ENCODE measurements at regions not wholly inside any gene's neighbourhood (a gene's known extent, or its start where the extent isn't known, plus 50 kb on each side); places are given as distances from the start of the nearest gene placed in this dataset.

DNA sequence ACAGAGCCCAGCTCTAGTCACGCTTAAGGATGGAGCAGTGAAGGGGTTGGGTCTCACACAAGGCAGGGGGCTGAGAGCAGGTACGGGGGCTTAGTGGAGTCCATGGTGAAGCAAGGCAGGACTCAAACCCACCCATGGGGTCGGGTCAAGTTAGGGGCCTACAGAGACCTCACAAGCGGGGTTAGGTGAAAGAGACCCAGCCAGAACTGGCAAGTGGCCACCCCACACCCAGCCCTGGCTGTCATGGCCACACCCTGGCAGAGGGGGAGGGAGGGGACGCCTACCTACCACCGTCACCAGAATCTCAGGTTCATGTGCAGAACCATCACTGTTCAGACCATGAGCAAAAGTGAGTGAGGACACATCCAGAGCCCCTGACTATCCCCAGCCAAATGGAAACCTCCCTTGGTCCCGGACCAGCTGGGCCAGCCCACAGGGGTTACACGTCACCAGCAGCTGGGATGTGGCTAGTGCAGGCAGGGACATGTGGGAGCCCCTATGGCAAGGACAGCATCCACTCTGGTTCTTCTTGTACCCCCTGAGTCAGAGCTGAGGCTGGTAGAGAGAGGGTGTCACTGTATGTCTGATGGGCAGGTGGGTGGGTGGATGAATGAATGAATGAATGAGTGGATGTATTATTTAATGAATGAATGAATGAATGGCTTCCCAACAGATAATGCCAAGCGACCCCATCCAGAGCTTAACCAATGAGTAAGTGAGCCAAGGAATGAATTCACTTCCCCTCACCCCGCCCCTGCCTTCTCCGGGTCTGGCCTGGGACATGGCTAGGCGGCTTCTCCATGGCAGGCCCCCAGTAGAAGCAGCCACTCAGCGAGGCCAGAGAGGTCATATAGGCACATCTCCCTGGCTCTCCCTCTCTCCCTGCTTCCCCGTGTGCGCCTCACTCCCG, 681.6 kb downstream of the TBC1D22A start:
- Histone ChIP-seq H4K20me1 (ENCODE audit: insufficient read depth, low read length) (no peaks in the 10 kb centered on the region), H3K9me3 (replicated peaks; ENCODE audit: insufficient read depth, low read length) (no peaks in the 10 kb centered on the region), H3K79me2 (ENCODE audit: low read length) (no peaks in the 10 kb centered on the region), H3K27me3 (replicated peaks; ENCODE audit: insufficient read depth, low read length) (no peaks in the 10 kb centered on the region), H3K9ac (ENCODE audit: low read length) (no peak overlapping the region), H3K36me3 (replicated peaks; ENCODE audit: insufficient read depth, low read length) (no peaks in the 10 kb centered on the region), H3K4me1 (ENCODE audit: low read length) (no peaks in the 10 kb centered on the region), H3K27ac (ENCODE audit: low read length) (no peak overlapping the region), H3K4me3 (ENCODE audit: low read length) (no peak overlapping the region), H3K9me2 (replicated peaks; ENCODE audit: insufficient read depth, low read length) (no peaks in the 10 kb centered on the region), H3F3A (ENCODE audit: insufficient read depth, low read length) (no peaks in the 10 kb centered on the region), H3K4me2 (ENCODE audit: low read depth, low read length) (no peak overlapping the region), H2AFZ (ENCODE audit: low read length) (no peak overlapping the region)
- TF ChIP-seq EZH2 (optimal IDR thresholded peaks at IDR 0.05; ENCODE audit: low read depth, low read length) (no peak), EZH2phosphoT487 (IDR thresholded peaks at IDR 0.05; ENCODE audit: low read length) (no peak)
- TF ChIP-seq, protein P1, sequence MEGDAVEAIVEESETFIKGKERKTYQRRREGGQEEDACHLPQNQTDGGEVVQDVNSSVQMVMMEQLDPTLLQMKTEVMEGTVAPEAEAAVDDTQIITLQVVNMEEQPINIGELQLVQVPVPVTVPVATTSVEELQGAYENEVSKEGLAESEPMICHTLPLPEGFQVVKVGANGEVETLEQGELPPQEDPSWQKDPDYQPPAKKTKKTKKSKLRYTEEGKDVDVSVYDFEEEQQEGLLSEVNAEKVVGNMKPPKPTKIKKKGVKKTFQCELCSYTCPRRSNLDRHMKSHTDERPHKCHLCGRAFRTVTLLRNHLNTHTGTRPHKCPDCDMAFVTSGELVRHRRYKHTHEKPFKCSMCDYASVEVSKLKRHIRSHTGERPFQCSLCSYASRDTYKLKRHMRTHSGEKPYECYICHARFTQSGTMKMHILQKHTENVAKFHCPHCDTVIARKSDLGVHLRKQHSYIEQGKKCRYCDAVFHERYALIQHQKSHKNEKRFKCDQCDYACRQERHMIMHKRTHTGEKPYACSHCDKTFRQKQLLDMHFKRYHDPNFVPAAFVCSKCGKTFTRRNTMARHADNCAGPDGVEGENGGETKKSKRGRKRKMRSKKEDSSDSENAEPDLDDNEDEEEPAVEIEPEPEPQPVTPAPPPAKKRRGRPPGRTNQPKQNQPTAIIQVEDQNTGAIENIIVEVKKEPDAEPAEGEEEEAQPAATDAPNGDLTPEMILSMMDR (IDR thresholded peaks at IDR 0.05; ENCODE audit: low read length): no peak
- DNase-seq: no peak

DNA sequence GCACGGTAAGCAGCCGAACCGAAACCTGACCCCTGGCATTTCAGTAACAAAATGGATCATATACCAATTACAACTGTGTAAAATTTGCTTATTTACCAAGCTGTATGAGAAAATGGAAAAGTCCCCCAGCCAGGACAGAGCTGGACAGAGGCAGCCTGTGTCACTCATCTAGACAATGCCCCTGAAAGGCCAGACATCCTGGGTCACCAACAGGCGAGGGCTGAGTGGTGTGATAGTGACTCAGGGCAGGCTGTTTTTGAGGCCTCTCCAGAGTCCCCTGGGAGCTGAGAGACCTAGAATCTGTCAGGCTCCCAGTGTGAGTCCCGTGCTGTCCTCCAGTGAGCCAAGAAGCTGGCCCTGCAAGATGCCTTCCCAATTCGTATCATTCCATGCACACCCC, 680.4 kb downstream of the TBC1D22A start:
- Histone ChIP-seq H2AFZ (ENCODE audit: low read length) (no peak overlapping the region), H3F3A (ENCODE audit: insufficient read depth, low read length) (no peaks in the 10 kb centered on the region), H3K27me3 (replicated peaks; ENCODE audit: insufficient read depth, low read length) (no peaks in the 10 kb centered on the region), H3K27ac (ENCODE audit: low read length) (no peak overlapping the region), H3K4me3 (ENCODE audit: low read length) (no peak overlapping the region), H4K20me1 (ENCODE audit: insufficient read depth, low read length) (no peaks in the 10 kb centered on the region), H3K79me2 (ENCODE audit: low read length) (no peaks in the 10 kb centered on the region), H3K4me2 (ENCODE audit: low read depth, low read length) (no peak overlapping the region), H3K9me3 (replicated peaks; ENCODE audit: insufficient read depth, low read length) (no peaks in the 10 kb centered on the region), H3K36me3 (replicated peaks; ENCODE audit: insufficient read depth, low read length) (no peaks in the 10 kb centered on the region), H3K9me2 (replicated peaks; ENCODE audit: insufficient read depth, low read length) (no peaks in the 10 kb centered on the region), H3K9ac (ENCODE audit: low read length) (no peak overlapping the region), H3K4me1 (ENCODE audit: low read length) (no peaks in the 10 kb centered on the region)
- DNase-seq: no peak
- TF ChIP-seq, protein P1 (IDR thresholded peaks at IDR 0.05; ENCODE audit: low read length): no peak
- TF ChIP-seq EZH2phosphoT487 (IDR thresholded peaks at IDR 0.05; ENCODE audit: low read length) (no peak), EZH2 (optimal IDR thresholded peaks at IDR 0.05; ENCODE audit: low read depth, low read length) (no peak)

DNA sequence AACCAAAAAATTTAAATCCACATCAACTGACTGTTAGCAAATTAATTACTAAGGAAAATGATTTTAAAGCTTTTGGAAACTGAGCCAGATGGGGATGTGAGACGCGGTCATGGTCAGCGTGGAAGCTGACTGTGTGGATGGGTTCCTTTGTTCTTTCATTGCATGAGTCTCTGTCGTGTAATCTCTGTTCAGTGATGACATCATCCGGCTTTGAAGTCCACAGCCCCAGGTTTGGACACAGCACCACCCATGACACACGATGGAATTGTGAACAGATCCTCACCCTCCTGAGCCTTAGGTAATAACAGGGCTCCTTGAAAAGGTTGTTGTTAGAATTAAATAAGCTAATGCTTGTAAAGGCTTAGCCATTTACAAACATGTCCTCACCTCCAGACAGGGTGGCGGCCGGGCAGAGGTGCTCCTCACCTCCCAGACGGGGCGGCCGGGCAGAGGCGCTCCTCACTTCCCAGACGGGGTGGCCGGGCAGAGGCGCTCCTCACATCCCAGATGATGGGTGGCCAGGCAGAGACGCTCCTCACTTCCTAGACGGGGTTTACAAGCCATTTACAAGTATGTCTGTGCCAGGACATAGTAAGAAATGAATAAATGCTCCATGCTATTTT, 677.3 kb downstream of the TBC1D22A start:
- Histone ChIP-seq H2AFZ (ENCODE audit: low read length) (no peak overlapping the region), H3K9ac (ENCODE audit: low read length) (no peak overlapping the region), H3K4me2 (ENCODE audit: low read depth, low read length) (no peak overlapping the region), H3F3A (ENCODE audit: insufficient read depth, low read length) (no peaks in the 10 kb centered on the region), H3K36me3 (replicated peaks; ENCODE audit: insufficient read depth, low read length) (no peaks in the 10 kb centered on the region), H3K9me3 (replicated peaks; ENCODE audit: insufficient read depth, low read length) (no peaks in the 10 kb centered on the region), H3K9me2 (replicated peaks; ENCODE audit: insufficient read depth, low read length) (no peaks in the 10 kb centered on the region), H3K4me3 (ENCODE audit: low read length) (no peak overlapping the region), H3K4me1 (ENCODE audit: low read length) (no peaks in the 10 kb centered on the region), H3K27me3 (replicated peaks; ENCODE audit: insufficient read depth, low read length) (no peaks in the 10 kb centered on the region), H4K20me1 (ENCODE audit: insufficient read depth, low read length) (no peaks in the 10 kb centered on the region), H3K27ac (ENCODE audit: low read length) (no peak overlapping the region), H3K79me2 (ENCODE audit: low read length) (no peaks in the 10 kb centered on the region)
- no peak for DNase-seq
- TF ChIP-seq EZH2 (optimal IDR thresholded peaks at IDR 0.05; ENCODE audit: low read depth, low read length) (no peak), EZH2phosphoT487 (IDR thresholded peaks at IDR 0.05; ENCODE audit: low read length) (no peak)
- TF ChIP-seq, protein P1 (IDR thresholded peaks at IDR 0.05; ENCODE audit: low read length): no peak

Measured in MM.1S (cell line).